Cerebellar nuclear complex (tissue), 1 donor: ENCODE measurements at regions not wholly inside any gene's neighbourhood (a gene's known extent, or its start where the extent isn't known, plus 50 kb on each side); places are given as distances from the start of the nearest gene placed in this dataset.
"Not testable (repeated sequence)": the region's sequence is repeated elsewhere in the genome, so short reads cannot be mapped to it uniquely, and the experiment has no call there.

Experiments
- DNase-seq, 2 experiments: peaks; one replicate each; lab custom pipeline; 2025; lab: John Stamatoyannopoulos, UW

DNA sequence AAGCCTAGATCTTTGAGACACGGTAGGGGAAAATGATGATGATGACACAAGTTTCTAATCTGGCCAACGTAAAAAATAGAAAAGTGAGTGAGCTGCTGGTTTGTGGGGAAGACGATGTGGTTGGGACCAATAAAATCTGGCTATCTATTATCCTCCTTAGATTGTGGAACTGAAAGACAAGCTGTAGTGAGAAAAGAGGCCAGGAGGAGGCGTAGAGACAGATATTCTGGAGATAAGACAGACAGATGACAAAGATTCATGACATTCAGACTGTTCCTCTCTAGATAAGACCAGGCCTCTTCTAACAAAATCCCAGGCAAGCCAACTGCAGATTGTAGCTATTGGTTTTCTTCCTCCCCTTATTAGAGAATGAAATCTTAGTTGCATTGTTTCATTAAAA, 376.3 kb upstream of the UBE2E3 start:
- no peak for DNase-seq

DNA sequence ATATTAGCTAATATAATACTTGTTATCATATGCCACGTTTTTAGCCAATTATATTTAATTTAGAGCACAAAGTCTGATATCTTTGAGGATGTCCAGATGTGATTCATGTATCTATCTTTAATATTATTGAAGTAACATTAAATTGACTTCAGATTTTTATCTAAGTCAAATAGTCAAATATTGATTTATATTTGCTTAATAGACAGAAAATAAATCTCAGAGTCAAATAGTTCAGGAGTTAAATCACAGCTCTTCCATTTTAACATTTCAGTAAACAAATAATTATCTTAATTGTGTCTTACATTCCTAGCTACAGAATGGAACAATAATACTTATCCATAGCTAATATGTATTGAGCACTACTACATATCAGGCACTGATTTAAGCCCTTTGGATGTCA, 379.4 kb upstream of the UBE2E3 start:
- no peak for DNase-seq

DNA sequence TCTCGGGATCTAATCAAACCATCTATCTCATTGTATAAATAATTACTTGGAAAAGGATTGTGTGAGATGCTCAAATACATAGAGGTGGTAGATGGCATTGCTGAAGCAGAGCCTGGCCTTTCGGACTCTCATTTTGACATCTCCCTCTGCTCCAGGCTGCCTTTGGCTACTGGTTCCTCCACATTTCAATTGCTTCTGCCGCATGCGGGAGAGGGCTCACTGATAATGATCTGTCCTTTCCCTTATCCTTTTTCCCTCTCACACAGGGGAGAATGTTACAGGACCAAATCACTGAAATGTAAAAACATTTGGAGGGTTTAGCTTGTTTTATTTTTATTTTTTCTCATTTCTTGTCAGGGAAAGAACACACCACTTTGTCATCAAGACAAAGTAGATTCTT, 380.6 kb upstream of the UBE2E3 start:
- DNase-seq: no peak

DNA sequence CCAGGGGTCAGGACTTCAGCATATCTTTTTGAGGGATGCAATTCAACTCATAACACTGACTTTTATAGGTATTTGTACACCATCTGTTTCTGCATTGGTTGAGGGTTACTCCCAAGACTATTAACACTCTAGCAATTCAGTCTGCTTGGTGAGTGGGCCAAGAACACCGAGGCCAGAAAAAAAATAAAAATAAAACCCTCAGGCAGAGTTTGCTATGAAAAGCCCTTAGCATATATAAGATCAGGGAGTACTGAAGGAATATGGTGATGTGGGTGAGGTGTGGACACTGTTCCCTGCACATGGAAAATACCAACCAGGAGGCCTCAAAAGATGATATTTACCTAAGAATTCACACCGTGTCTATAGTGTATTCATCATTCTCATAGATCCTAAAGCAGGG, 383.2 kb upstream of the UBE2E3 start:
- DNase-seq: no peak

DNA sequence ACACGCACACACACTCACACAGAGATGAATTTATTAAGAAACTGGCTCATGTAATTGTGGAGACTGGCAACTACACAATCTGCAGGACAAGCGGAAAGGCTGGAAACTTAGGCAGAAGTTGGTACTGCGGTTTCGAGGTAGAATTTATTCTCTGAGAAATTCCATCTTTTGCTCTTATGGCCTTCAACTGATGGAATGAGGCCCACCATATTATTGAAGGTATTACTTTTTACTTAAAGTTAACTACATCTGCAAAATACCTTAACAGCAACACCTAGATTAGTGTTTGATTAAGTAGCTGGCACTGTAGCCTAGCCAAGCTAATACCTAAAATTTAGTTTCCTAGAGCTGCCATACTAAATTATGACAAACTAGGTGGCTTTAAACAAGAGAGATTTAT, 384.0 kb upstream of the UBE2E3 start:
- DNase-seq: no peak

DNA sequence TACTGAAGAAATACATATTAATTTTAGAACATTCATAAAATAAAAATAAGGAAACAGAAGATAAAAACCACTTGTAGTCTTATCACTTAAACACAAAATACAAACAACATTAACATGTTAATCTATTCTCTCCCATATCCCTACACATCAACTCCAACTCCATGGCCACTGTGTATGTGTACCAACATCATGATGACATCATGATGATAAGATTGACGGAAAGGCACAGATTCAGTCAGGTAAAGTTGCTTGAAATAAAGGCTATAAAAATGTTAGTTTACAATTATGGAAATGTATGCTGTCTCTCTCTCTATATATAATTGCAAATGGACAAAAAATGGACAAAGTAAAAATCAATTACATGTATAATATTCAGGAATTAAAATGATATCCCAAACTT, 388.5 kb upstream of the UBE2E3 start:
- no peak for DNase-seq

DNA sequence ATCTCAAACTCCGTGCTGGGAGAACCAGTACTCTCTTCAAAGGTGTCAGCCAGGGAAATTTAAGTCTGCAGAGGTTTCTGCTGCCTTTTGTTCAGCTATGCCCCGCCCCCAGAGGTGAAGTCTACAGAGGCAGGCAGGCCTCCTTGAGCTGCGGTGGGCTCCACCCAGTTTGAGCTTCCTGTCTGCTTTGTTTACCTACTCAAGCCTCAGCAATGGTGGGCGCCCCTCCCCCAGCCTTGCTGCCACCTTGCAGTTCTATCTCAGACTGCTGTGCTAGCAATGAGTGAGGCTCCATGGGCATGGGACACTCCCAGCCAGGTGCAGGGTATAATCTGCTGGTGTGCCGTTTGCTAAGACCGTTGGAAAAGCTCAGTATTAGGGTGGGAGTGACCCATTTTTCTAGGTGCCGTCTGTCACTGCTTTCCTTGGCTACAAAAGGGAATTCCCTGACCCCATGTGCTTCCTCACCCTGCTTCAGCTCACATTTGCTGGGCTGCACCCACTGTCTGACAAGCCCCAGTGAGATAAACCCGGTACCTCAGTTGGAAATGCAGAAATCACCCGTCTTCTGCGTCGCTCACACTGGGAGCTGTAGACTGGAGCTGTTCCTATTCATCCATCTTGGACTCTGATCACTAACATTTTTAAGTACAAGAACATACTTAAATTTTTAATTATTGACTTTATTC, 389.2 kb upstream of the UBE2E3 start:
- DNase-seq: not testable (repeated sequence)

DNA sequence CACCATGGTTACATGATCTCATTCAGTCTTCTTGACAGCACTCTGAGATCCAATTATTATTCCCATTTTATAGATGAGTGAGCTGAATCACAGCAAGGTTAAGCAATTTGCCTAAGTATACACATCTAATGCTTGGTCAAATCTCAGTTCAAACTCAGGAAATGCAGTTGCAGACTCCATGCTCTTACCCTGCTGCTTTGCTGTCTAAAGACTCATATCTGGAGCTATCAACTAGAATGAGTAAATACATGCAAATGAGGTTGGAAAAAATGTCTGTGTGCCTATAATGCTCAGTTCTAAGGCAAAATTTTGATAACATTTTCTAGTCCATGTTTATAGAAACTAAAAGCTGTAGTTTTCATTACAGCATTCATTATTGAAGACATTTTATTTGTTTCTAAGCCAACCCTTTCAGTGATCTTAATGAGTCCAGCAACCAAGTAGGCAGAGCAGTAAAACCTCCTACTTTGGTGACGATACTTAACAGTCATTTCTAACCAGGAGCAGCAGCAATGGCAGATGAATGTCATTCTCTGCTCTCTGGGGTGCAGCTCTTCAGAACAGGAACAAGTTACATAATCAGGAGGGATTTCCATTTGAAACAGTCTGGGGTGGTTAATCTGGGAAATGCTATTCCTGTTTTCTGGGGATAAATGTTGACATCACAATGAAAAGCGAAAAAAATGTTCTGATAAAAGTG, 396.8 kb upstream of the UBE2E3 start:
- no peak for DNase-seq

DNA sequence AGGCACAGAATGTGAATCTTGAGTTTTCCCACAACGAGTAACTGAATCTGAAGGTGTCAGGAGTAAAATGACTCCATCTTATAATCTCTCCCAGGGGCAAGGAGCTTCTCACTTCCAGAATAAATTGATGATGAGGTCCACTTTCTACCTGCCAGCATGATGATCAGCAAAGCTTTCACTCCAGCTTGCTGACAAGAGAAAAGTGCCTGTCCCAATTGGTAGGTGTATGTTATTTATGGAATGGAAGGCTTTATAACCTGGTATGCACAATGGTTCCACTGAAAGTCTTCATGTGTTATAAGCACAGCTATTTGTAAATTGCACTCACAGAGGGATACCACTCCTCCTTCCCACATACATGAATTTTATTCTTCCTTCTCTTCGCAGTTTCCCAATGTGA, 401.0 kb upstream of the UBE2E3 start:
- DNase-seq: no peak

DNA sequence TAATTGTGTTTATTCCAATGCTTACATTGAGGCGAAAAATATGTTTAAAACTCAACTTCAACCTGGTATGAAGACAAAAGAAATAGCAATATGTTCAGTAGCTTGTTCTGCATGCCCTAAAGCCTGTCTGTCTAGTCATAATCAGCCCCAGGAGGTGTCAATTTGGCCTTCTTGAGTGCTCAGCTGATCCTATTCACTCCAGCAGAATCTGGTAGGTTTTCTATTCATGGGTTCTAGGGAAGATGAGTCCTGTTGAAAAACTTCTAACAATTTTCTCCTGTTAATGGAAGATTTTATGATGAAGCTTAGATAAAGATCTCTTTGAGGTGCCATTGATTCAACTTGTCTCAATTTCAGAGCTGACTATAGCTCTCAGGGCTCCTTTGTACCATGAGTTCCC, 402.0 kb upstream of the UBE2E3 start:
- DNase-seq: no peak

DNA sequence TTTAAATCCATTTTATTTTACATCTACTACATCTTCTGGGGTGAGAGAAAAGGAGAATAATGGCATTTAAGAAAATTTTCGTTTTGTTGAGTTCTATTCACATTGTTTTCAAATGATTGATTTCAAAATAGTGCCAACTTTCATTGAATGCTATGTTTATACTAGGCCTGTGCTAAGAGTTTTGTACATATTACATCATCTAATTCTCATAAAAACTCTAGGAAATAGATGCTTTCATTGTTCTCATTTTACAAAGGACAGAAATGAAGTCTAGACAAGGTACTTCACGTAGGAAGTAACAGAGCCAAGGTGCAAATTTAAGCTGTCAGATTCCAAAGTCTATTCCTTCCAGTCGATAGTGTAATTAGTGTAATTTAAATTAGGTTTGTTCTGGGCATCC, 402.8 kb upstream of the UBE2E3 start:
- no peak for DNase-seq

DNA sequence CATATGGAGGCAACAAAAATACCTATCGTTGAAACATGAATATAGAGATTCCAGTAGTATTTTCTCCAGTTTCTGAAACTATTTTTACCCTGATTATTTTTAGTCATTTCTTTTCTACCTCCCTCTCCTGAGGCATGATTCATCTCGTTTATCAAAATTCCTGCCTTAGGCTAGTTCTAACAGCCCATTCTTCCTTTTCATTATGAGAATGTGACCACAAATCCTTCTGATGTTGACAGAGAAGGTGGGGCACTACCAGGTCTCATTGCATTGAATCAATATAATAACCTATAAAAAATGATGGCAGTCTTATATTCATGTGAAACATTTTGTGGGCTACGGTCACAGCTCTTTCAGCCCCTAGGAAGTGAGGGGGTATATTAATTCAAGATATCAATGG, 406.5 kb upstream of the UBE2E3 start:
- no peak for DNase-seq

DNA sequence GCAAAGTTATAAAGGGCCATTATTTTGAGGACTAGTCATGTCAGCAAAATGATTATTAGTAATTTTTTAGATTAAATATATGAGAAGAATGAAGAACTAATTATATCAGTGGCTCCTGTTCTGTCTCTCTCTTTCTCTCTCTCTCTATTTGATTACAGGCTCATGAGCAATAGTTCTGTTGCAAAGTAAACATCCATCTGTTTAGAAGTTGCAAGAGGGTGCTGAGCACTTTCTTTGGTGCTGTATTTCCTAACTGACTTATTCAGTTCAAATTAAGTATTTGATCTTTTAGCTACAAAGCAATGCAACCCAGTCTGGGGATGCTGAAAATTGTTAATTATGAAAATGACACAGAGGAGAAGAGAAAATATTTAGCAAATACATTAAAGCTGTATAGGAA, 408.1 kb upstream of the UBE2E3 start:
- DNase-seq: no peak

DNA sequence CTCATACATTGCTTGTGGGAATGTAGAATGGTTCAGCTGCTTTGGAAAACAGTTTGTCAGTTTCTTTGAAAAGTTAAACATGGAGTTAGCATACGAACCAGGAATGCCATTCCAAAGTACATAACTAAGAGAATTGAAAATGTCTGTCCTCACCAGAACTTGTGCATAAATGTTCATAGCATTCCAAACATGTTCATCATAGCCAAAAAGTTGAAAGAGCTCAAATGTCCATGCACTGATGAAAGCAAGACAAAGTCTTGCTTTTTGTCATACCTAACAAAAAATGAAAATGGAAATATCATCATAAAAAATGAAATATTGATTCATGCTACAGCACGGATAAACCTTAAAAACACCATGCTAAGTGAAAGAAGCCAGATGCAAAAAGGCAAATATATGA, 408.8 kb upstream of the UBE2E3 start:
- DNase-seq: no peak

DNA sequence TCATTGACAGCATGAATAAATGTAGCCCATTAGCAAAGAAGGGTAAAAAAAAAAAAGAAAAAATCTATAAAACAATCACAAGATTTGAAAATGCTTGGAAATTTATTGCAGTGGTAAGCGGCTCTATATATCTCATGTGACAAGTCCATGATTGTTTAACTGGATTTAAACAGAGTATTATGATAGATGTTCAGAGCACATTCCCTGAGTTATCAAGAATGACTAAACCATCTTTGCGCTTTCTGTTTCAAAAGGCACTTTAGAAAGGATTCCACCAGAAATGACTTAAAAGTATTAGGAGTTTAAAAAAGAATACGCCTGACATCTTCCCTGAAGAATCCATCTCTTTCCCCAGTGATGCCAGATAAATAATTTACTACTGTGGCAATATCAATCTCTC, 409.5 kb upstream of the UBE2E3 start:
- DNase-seq: no peak

DNA sequence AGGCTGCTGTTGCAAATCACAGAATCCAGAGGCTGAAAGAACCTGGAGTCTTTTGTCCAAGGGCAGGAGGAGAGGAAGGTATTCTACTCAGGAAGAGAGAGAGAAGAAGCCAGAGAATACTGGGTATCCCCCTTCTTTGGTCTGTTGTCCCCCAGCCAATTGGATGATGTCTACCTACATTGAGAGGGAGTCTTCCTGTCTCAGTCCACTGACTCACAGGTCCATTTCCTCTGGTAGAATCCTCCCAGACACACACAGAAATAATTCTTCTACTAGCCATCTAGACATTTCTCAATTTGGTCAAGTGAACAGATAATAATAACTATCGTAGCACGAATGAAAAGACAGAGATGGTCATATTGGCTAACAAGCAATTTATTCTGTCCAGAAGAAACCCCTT, 416.4 kb upstream of the UBE2E3 start:
- DNase-seq: no peak

DNA sequence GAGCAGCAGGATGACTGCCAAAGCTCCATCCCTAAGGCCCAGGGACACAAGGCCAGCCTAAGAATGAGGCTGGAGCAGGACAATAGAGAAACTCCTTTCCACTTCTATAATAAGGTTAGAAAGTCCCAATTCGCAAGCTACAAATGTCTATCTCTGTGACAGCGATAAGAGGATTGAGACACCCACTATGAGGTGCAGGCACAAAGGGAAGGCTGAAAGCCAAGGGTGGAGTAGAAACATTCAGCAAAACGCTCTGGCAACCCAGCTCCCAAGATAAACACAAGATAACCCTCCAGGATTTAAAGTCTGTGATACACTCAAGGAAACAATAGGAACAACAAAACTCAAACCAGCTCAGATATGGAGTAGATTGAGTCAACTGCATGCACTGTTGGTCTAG, 418.0 kb upstream of the UBE2E3 start:
- no peak for DNase-seq

DNA sequence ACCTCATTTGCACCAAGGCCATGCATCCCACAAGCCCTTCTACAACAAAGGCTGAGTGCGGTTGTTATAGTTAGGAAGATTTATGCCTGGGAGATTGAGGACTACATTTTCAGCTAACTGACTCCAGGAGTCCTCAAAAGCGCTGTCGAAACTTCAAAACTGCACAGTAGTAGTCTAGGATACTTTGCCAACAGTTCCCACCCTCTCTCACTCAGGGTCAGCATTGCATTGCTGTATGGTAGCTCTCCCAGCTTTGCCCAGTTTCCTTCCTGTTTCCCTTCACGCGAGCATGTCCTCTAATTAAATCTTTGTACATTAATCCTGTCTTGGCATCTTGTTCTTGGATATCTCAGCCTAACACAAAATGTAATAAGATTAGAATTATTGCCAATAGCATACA, 420.6 kb upstream of the UBE2E3 start:
- no peak for DNase-seq

DNA sequence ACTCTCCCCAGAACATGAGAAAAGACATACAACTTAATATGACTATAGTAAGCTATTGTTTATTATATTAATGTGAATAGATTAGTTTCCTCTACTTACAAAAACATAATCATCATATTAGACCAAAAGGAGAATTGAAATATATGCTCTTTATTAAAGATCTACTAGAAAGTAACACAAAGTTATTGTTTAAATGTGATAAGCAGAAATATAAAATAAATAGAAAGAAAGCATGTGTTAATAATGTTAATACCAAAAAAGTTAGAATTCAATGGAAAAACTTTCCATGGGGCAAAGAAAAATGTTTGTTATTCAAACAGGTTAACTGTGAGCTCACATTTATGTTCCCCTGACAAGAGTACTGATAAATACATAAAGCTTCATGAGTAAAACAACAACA, 421.4 kb upstream of the UBE2E3 start:
- no peak for DNase-seq

DNA sequence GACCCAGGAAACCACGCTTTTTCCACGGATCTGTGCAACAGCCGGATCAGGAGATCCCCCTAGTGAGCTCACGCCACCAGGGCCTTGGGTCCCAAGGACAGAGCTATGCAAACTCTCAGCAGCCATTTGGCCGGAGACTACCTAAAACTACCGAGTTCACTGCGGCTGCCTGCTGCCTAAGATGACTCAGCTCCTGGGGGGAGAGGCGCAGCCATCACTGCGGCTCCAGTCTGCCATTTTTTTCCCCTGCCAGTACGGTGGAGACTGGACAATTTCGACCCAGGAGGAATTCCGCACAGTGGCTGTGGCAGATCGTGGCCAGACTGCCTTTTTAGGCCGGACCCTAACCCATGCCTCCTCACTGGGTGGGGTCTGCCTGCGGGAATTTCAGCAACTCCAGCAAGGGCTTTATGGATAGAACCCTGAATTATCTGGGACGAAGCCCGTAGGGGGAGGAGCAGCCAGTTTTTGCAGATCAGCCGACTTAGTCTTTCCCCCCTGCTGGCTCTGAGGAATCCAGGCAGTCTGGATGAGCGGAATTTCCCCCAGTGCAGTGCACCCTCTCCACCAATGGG, 424.9 kb upstream of the UBE2E3 start:
- no peak for DNase-seq

DNA sequence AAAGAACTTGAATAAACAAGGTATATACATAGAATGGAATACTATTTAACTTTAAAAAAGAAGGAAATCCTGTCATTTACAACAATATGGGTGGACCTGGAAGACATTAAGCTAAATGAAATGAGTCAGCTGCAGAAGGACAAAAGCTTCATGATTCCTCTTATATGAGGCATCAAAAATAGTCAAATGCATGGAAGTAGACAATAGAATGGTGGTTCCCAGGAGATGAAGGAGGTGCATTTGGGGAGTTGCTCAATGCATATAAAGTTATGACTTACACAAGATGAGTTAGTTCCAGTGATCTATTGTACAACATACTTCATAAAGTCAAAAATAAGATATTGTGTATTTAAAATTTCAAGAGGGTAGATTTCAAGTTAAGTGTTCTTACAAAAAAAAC, 426.1 kb upstream of the UBE2E3 start:
- no peak for DNase-seq

DNA sequence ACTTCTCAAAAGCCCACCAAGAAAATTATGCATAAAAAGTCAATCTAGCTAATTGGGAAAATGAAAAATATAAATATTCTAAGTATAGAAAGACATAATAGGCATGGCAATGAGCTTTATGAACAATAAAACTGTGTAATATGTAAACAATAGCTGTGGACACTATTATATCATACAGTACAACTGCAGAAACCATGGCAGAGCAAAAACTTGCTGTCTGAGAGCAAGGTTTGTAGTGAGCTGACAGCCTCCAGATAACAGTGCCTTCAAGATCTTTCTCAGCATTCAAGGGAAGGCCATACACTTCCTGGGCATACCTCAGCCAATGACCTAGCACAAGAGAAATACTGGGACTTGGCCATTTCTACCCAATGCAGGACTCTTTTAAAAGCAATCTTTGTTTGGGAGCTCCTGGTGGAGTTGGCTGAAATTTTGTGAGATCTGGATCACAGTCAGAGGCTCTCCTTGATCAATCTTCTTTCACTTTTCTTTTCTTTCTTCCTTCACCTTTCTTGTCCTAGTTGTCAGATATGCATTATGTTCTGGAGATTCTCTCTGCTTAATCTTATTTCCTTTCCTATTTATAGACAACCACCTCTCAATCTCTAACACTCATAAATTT, 427.2 kb upstream of the UBE2E3 start:
- DNase-seq: no peak

DNA sequence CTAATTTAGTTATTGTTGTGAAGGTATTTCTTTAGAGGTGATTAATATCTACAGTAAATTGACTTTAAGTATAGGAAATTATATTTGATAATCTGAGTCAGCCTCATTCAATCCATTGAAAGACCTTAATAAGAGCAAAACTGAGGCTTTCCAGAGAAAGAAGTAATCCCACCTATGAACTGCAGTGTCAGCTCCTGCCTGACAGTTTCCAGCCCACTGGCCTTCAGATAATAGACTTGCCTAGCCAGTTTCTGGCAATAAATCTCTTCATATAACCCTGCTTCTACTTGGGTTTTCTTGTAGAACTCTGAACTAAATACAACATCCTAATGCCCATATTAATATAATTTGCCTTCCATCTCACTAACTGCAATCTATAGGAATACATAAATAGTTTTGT, 437.9 kb upstream of the UBE2E3 start:
- DNase-seq: no peak
